ACHN (cell line): ENCODE measurements at regions not wholly inside any gene's neighbourhood (a gene's known extent, or its start where the extent isn't known, plus 50 kb on each side); places are given as distances from the start of the nearest gene placed in this dataset.
"Not testable (repeated sequence)": the region's sequence is repeated elsewhere in the genome, so short reads cannot be mapped to it uniquely, and the experiment has no call there.

Experiments used
- DNase-seq: peaks from one replicate; pipeline ENCODE4 v3.0.0-alpha.2; 2015
- in situ Hi-C: cut with HindIII; loops from 2 replicates; pipeline ENCODE4 v1.10.0; 2017; ENCODE audit warnings: low sequenced_read_pairs, low pct_ligation_motif_present, low pct_unique_long_range_greater_than_20kb

- in situ Hi-C loops, DNase-seq: not testable (repeated sequence)
Measured at GRCh38 chr4:190118519-190118918, 54.2 kb downstream of the DBET start.

DNA sequence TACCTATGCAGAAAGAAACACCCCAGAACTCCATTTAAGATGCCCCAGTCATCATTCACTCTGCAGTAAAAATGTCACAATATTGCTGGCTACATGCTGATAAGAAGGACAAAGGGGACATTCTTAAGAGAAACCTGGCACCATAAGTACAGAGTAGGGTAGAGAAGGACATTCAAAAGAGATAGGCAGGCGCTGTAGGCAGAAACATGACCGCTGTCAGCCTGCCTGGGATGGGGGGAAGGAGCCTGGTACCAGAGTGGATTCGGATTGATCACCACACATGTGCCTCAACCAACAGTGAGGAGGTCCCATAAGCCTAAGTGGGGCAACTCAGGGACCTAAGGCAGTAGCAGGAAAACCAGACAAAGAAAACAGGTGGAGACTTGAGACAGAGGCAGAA lies 54.1 kb upstream of the DUX4 start:
- in situ Hi-C loops, DNase-seq: not testable (repeated sequence)

GRCh38 chr4:190120111-190120514 lies 53.5 kb upstream of the DUX4 start:
- DNase-seq, in situ Hi-C loops: not testable (repeated sequence)

DNA sequence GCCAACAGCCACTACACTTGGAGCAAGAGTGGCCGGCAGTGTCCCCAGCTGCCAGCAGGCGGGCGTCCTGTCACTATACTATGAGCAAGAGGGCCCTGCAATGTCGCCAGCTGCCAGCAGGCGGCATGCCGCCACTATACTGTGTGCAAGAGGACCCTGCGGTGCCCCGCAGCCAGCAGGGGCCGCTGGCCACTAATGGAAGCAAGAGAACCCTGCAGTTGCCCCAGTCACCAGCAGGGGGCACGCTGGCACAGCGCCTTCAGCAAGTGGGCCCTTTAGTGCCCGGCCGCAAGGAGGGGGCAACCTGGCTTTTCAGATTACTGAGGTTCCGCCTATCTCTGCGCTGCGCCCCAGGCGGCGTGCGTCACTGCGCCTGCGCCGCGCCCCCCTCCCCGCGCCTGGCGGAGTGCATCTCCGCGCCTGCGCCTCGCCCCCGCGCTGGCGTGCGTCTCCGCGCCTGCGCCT lies 53.0 kb upstream of the DUX4 start:
- in situ Hi-C loops: not testable (repeated sequence)
- DNase-seq: peak; percentile 39

DNA sequence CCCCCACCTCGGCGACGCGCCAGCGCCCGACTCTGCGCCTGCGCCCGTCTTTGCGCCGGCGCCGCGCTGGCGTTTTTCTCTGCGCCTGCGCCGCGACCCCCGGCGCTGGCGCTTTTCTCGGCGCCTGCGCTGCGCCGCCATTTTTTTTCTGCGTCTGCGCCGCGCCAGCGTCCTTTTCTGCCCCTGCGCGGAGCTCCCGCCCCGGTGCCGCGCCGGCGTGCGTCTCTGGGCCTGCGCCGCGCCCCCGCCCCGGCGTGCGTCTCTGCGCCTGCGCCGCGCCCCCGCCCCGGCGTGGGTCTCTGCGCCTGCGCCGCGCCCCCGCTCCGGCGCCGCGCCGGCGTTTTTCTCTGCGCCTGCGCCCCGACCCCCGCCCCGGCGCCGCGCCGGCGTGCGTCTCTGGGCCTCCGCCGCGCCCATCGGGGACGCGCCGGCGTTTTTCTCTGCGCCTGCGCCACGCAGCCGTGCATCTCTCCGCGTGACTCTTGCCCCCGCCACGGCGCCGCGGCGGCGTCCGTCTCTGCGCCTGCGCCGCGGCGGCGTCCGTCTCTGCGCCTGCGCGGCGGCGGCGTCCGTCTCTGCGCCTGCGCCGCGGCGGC lies 52.4 kb upstream of the DUX4 start:
- DNase-seq, in situ Hi-C loops: not testable (repeated sequence)

GRCh38 chr4:190121759-190122158 lies 51.8 kb upstream of the DUX4 start:
- no peak for DNase-seq
- in situ Hi-C loops: no loop called here

DNA sequence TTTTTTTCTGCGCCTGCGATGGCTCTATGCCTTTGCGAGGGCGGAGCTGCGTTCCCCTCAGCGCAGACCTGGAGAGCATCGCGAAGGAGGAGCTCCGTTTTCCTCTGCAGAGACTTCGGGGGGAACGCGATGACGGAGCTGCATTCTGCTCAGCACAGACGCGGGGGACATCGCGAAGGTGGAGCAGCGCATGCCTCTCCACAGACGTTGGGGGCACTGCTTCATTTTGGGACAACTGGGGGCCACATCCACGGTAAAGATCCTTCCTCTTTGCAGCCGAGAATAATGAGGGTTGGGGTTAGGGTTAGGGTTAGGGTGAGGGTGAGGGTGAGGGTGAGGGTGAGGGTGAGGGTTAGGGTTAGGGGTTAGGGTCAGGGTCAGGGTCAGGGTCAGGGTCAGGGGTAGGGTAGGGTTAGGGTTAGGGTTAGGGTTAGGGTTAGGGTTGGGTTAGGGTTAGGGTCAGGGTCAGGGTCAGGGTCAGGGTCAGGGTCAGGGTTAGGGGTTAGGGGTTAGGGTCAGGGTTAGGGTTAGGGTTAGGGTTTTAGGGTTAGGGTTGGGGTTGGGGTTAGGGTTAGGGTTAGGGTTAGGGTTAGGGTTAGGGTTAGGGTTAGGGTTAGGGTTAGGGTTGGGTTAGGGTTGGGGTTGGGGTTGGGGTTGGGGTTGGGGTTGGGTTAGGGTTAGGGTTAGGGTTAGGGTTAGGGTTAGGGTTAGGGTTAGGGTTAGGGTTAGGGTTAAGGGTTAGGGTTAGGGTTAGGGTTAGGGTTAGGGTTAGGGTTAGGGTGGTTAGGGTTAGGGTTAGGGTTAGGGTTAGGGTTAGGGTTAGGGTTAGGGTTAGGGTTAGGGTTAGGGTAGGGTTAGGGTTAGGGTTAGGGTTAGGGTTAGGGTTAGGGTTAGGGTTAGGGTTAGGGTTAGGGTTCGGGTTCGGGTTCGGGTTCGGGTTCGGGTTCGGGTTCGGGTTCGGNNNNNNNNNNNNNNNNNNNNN lies 51.1 kb upstream of the DUX4 start:
- DNase-seq, in situ Hi-C loops: not testable (repeated sequence)
